BLaER1 treated with 17β-estradiol and CSF1 and Interleukin-3, amounts not matched to agents 10 nM and 100 nM (cell line): ENCODE measurements at regions not wholly inside any gene's neighbourhood (a gene's known extent, or its start where the extent isn't known, plus 50 kb on each side); places are given as distances from the start of the nearest gene placed in this dataset.
A peak's percentile ranks its signal among the peaks of the same experiment; 100 is the strongest.

Source experiments
- H3K27ac ChIP-seq, 11 experiments: shearing (Covaris generic); formaldehyde crosslinking; 2 replicates each; pipeline ENCODE4 v1.8.1; 2022
- H3K27me3 ChIP-seq, 11 experiments: shearing (Covaris generic); formaldehyde crosslinking; 2 replicates each; pipeline ENCODE4 v1.8.1; 2022
- H3K36me3 ChIP-seq, 11 experiments: shearing (Covaris generic); formaldehyde crosslinking; 2 replicates each; pipeline ENCODE4 v1.8.1; 2022
- H3K4me1 ChIP-seq, 10 experiments: shearing (Covaris generic); formaldehyde crosslinking; 2 replicates each; pipeline ENCODE4 v1.8.1; 2022
- H3K4me2 ChIP-seq, 11 experiments: shearing (Covaris generic); formaldehyde crosslinking; 2 replicates each; pipeline ENCODE4 v1.8.1; 2022
- H3K4me3 ChIP-seq, 10 experiments: shearing (Covaris generic); formaldehyde crosslinking; 2 replicates each; pipeline ENCODE4 v1.8.1; 2022
- H3K9ac ChIP-seq, 11 experiments: shearing (Covaris generic); formaldehyde crosslinking; 2 replicates each; pipeline ENCODE4 v1.8.1; 2022
- H3K9me3 ChIP-seq, 11 experiments: shearing (Covaris generic); formaldehyde crosslinking; replicated peaks in 1 of 11; 2 replicates each; pipeline ENCODE4 v1.8.1; 2022
- H4K20me1 ChIP-seq, 11 experiments: shearing (Covaris generic); formaldehyde crosslinking; 2 replicates each; pipeline ENCODE4 v1.8.1; 2022
- Cebpa-rat ChIP-seq, 11 experiments: shearing (Covaris generic); IDR thresholded peaks; 2 replicates each; pipeline ENCODE4 v1.8.1; 2022

GRCh38 chr4:100948911-100949310 lies 398.4 kb downstream of the PPP3CA start:
- H4K20me1 ChIP-seq, result no peaks in the 10 kb centered on the region
- no peak overlapping the region for H3K27ac ChIP-seq
- H3K36me3 ChIP-seq, result no peaks in the 10 kb centered on the region
- no peak for TF ChIP-seq Cebpa-rat (IDR thresholded peaks at IDR 0.05)
- peaks cover 0 to 6% (median 2%) of the 10 kb centered on the region in 10 experiments; a peak in 11 of 20 replicates for H3K4me1 ChIP-seq
- no peak overlapping the region for H3K4me3 ChIP-seq
- no peaks in the 10 kb centered on the region for H3K9me3 ChIP-seq
- no peaks in the 10 kb centered on the region for H3K27me3 ChIP-seq
- no peak overlapping the region for H3K4me2 ChIP-seq
- no peak overlapping the region for H3K9ac ChIP-seq

GRCh38 chr4:100945789-100946188 lies 401.5 kb downstream of the PPP3CA start:
- Histone ChIP-seq H3K4me2 (no peak overlapping the region), H3K27ac (no peak overlapping the region), H3K27me3 (no peaks in the 10 kb centered on the region), H3K9me3 (peaks cover 7 to 15% (median 14%) of the 10 kb centered on the region in 11 experiments; a peak in 21 of 22 replicates), H3K4me3 (no peak overlapping the region), H3K36me3 (no peaks in the 10 kb centered on the region), H3K4me1 (peaks cover 0 to 11% (median 6%) of the 10 kb centered on the region in 10 experiments; a peak in 12 of 20 replicates), H4K20me1 (no peaks in the 10 kb centered on the region), H3K9ac (no peak overlapping the region)
- TF ChIP-seq Cebpa-rat (IDR thresholded peaks at IDR 0.05), result no peak

GRCh38 chr4:100938698-100939097 lies 408.6 kb downstream of the PPP3CA start:
- Histone ChIP-seq H3K4me1 (peaks cover 3 to 15% (median 9%) of the 10 kb centered on the region in 10 experiments; a peak in 15 of 20 replicates), H4K20me1 (no peaks in the 10 kb centered on the region), H3K4me3 (no peak overlapping the region), H3K4me2 (peak overlapping the region in 6 of 11 experiments; percentile 11 to 39 (median 23); a peak in 6 of 22 replicates), H3K9me3 (peaks cover 7 to 15% (median 14%) of the 10 kb centered on the region in 11 experiments; a peak in 21 of 22 replicates), H3K9ac (no peak overlapping the region), H3K36me3 (no peaks in the 10 kb centered on the region), H3K27ac (peak overlapping the region in 1 of 11 experiments; percentile 14; a peak in 1 of 22 replicates), H3K27me3 (no peaks in the 10 kb centered on the region)
- TF ChIP-seq Cebpa-rat (IDR thresholded peaks at IDR 0.05), result no peak

- H3K9ac ChIP-seq, result no peak overlapping the region
- no peaks in the 10 kb centered on the region for H3K27me3 ChIP-seq
- H3K9me3 ChIP-seq, result peaks cover 0 to 2% (median under 1%) of the 10 kb centered on the region in 11 experiments; a peak in 3 of 22 replicates
- no peak overlapping the region for H3K4me3 ChIP-seq
- no peaks in the 10 kb centered on the region for H4K20me1 ChIP-seq
- TF ChIP-seq Cebpa-rat (IDR thresholded peaks at IDR 0.05), result no peak
- no peaks in the 10 kb centered on the region for H3K36me3 ChIP-seq
- H3K27ac ChIP-seq, result no peak overlapping the region
- peaks cover 5 to 19% (median 15%) of the 10 kb centered on the region in 10 experiments; a peak in 13 of 20 replicates for H3K4me1 ChIP-seq
- H3K4me2 ChIP-seq, result no peak overlapping the region
Observed at GRCh38 chr4:100936661-100937375, 410.5 kb downstream of the PPP3CA start.

- Histone ChIP-seq H3K4me2 (no peak overlapping the region), H3K4me1 (peaks cover 5 to 19% (median 15%) of the 10 kb centered on the region in 10 experiments; a peak in 13 of 20 replicates), H4K20me1 (no peaks in the 10 kb centered on the region), H3K27me3 (no peaks in the 10 kb centered on the region), H3K9ac (no peak overlapping the region), H3K4me3 (no peak overlapping the region), H3K36me3 (no peaks in the 10 kb centered on the region), H3K27ac (no peak overlapping the region), H3K9me3 (no peaks in the 10 kb centered on the region)
- no peak for TF ChIP-seq Cebpa-rat (IDR thresholded peaks at IDR 0.05)
Observed at GRCh38 chr4:100935090-100935489, 412.2 kb downstream of the PPP3CA start.

GRCh38 chr4:100933628-100934027 lies 413.7 kb downstream of the PPP3CA start:
- peak overlapping the region in 1 of 11 experiments; percentile 9; a peak in 1 of 22 replicates for H3K27ac ChIP-seq
- H3K27me3 ChIP-seq, result no peaks in the 10 kb centered on the region
- H3K9me3 ChIP-seq, result no peaks in the 10 kb centered on the region
- H4K20me1 ChIP-seq, result no peaks in the 10 kb centered on the region
- no peak overlapping the region for H3K4me3 ChIP-seq
- H3K4me1 ChIP-seq, result peaks cover under 1 to 17% (median 10%) of the 10 kb centered on the region in 10 experiments; a peak in 13 of 20 replicates
- H3K9ac ChIP-seq, result no peak overlapping the region
- TF ChIP-seq Cebpa-rat (IDR thresholded peaks at IDR 0.05), result 0 out of 22 replicates have a peak, but pooled peaks of 1 of the 11 experiments have one; percentile 10
- H3K36me3 ChIP-seq, result no peaks in the 10 kb centered on the region
- H3K4me2 ChIP-seq, result peak overlapping the region in 7 of 11 experiments; percentile 0 to 54 (median 28); a peak in 8 of 22 replicates

- no peak overlapping the region for H3K4me3 ChIP-seq
- no peak overlapping the region for H3K27ac ChIP-seq
- H3K9me3 ChIP-seq, result no peaks in the 10 kb centered on the region
- no peak for TF ChIP-seq Cebpa-rat (IDR thresholded peaks at IDR 0.05)
- H3K9ac ChIP-seq, result no peak overlapping the region
- no peaks in the 10 kb centered on the region for H3K27me3 ChIP-seq
- no peaks in the 10 kb centered on the region for H3K36me3 ChIP-seq
- peaks cover 0 to 23% (median 8%) of the 10 kb centered on the region in 10 experiments; a peak in 9 of 20 replicates for H3K4me1 ChIP-seq
- no peaks in the 10 kb centered on the region for H4K20me1 ChIP-seq
- H3K4me2 ChIP-seq, result no peak overlapping the region
Observed at GRCh38 chr4:100929758-100930157, 411.9 kb upstream of the EMCN start.

- Histone ChIP-seq H3K36me3 (no peaks in the 10 kb centered on the region), H3K4me3 (no peak overlapping the region), H3K4me1 (peaks cover 0 to 23% (median 8%) of the 10 kb centered on the region in 10 experiments; a peak in 9 of 20 replicates), H3K9me3 (no peaks in the 10 kb centered on the region), H3K9ac (no peak overlapping the region), H3K27me3 (no peaks in the 10 kb centered on the region), H3K4me2 (no peak overlapping the region), H4K20me1 (no peaks in the 10 kb centered on the region), H3K27ac (no peak overlapping the region)
- no peak for TF ChIP-seq Cebpa-rat (IDR thresholded peaks at IDR 0.05)
Observed at GRCh38 chr4:100929135-100929534, 411.3 kb upstream of the EMCN start.

- TF ChIP-seq Cebpa-rat (IDR thresholded peaks at IDR 0.05), result no peak
Observed at GRCh38 chr4:100926039-100926717, 408.4 kb upstream of the EMCN start.

More at GRCh38 chr4:100926039-100926717, 408.4 kb upstream of the EMCN start:
- Histone ChIP-seq H3K4me3 (no peak overlapping the region), H4K20me1 (no peaks in the 10 kb centered on the region), H3K4me1 (peaks cover 0 to 6% (median 0%) of the 10 kb centered on the region in 10 experiments; a peak in 1 of 20 replicates), H3K9me3 (no peaks in the 10 kb centered on the region; a peak in 1 of 22 replicates), H3K4me2 (no peak overlapping the region), H3K36me3 (no peaks in the 10 kb centered on the region), H3K27me3 (no peaks in the 10 kb centered on the region), H3K9ac (no peak overlapping the region), H3K27ac (no peak overlapping the region)
